ENCODE measurements at regions not wholly inside any gene's neighbourhood (a gene's known extent, or its start where the extent isn't known, plus 50 kb on each side); places are given as distances from the start of the nearest gene placed in this dataset.

DNA sequence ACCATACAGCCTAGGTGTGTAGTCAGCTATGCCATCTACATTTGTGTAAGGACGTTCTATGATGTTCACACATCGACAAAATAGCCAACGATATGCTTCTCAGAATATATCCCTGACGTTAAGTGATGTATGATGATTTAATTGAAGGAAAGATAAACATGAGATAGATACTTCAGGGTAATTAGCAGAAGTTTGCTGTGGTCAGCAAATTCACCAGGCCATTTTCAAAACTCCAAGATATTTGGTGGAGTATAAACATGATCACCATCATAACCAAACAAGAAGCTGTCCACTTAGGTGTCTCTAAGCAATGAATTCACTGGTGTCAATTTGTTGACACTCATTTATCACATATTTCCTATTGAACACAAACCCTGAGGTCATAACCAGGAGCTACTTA lies 885.6 kb upstream of the NR2F2 start:
- no peak for DNase-seq (ENCODE audit: low read depth)

DNA sequence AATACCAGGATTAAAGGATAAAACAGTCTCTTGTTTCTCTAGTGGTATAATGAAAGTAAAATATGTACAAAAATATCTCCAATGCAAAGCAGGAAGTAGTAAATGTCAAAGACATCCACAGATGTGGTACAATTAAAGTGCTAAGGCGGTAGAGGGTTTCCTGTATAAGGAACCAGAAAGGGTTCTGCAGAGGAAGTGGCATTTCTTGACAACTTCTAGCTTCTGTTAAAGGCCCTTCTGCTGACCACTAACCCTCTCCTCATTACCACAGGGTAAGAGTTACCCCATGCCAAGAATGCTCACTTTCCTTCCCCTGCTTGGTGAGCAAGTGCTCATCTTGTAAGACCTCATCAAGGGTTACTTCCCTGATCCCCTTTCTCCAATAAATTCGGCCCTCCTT lies 883.6 kb upstream of the NR2F2 start:
- DNase-seq (ENCODE audit: low read depth), result no peak

DNA sequence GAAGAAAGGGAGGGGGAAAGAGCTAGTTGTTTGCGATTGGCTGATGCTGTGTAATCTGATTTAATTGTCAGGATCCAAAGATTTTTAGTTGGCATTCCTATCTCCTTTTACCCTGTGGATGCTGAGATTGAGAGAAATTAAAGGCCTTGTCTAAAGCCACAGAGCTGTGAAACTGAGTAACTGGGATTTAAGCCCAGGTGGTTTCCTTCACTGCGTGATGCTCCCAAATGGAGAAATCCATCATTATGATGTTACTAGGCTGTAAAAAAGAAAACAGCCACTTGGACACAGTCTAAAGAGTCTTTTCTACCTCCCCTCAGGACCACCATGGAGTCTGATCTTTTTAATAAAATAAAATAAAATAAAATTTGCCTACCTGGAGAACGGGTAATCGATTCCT lies 883.0 kb upstream of the NR2F2 start:
- DNase-seq (ENCODE audit: low read depth), result no peak

DNA sequence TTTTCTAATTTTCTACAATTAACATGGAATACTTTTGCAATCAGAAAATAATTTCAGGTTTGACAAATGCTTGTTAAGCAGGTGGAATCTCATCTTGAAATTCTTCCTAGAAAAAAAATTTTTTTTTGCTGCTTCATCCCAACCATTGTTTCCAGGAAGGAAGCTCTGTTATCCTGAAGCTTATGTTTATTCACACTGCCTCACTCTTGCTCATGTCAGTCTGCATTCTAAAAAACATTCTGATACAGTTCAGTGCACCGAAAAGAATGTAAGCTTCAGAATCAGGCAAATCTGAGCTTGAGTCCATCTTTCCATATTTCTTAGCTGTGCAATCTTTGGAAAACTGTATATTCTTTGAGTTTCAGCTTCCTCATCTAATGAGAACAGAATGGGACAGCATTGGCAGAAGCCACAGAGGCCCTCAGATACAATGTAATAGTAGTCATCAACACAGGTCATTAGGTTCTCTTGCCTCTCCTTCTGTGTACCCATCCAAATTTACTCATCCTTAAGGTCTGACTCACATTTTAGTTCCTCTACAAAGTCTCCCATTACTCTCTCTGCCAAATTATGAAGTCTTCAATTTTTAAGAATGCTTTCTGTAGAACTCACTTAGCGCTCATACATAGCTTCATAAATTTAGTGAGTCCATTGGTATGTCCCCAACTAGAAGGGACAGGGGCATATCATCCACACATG lies 881.8 kb upstream of the NR2F2 start:
- DNase-seq (ENCODE audit: low read depth), result no peak

DNA sequence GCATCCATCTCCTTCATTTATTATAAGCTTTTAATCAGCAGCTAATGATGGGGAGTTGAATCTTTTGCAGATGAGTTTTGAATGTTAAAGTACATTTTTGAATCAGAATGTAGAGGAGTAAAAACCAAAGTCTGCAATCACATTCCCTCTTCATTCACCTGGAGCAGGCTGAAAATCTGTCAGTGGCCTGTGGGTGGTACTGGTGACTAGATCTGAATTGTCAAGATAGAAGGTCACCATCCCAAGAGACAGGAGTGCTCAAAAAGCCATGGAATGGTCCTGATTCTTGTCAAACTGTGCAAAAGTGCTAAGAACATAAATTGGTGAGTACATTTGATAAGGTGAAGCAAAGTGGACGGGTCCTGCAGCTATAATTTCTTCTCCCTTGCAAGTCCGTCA lies 881.3 kb upstream of the NR2F2 start:
- no peak for DNase-seq (ENCODE audit: low read depth)

DNA sequence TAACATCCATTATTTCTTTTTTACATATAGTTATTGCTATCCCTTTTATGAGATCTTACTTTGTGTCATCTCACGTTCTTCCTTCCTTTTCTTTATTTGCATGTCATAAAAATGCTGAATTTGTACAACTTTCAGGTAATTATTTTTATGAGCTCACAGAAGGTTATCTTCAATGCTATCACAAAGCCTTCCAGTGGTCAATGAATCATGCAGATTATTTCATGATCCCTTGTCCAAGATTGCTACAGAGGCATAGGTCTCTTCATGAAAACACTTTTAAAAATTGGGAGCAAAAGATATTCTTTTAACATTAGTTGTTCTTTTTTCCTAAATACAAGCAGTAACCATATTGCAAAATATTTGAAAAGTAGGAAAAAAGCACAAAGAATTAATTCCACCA lies 880.1 kb upstream of the NR2F2 start:
- DNase-seq (ENCODE audit: low read depth), result no peak

DNA sequence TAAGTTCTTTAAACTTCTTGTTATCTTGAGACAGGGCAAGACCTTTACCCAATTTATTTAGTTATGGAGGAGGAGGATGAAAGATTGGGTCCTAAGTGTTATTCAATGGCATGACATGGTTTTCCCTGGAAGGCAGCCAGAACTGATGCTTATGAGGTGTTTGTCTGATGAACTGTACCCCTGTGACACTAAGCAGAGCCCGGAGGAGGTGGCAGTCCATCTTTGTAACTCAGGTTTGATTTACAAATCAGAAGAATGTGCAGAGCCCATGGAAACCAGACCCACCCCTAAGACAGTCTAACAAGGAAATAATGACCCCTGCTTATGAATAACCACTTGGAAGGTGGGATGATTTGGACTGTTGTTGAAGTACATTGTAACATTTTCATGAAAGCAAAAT lies 878.6 kb upstream of the NR2F2 start:
- no peak for DNase-seq (ENCODE audit: low read depth)

DNA sequence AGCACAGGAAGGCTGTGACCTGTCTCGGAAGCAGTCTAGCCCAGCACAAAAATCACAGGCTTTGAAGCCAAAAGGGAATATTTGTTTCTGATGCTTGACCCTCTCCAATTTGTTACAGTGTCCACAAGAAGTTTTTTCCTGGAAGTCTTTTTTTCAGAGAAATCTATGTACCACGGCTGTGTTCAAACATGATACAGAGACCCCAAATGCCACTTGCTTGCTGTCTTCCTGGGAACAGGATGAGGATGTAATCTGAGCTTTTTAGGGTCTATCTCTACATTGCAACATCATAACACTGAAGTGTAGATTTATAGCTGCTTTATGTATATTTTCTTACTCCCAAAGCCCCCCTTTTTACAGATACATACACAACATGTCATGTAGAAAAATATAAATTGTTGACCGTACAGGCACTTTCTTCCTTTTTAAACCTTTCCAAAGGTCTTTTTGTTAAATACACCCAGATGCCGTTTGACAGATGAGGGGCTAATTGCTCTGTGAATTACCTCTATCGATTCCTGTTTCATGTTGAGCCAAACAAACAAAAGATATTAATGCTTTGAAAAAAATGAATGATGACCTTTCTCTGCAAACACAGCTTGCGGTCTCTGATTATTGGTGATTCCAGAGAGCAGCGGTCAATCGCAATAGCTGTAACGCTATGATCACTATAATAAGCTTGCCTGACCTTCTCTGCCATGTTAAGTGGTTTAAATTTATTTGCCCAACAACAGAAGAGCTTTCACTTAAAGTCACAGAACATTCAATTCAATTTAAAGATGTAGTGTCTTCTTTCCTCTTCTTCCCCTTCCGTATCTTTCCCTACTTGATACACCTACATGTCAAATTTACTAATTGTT lies 875.9 kb upstream of the NR2F2 start:
- no peak for DNase-seq (ENCODE audit: low read depth)

DNA sequence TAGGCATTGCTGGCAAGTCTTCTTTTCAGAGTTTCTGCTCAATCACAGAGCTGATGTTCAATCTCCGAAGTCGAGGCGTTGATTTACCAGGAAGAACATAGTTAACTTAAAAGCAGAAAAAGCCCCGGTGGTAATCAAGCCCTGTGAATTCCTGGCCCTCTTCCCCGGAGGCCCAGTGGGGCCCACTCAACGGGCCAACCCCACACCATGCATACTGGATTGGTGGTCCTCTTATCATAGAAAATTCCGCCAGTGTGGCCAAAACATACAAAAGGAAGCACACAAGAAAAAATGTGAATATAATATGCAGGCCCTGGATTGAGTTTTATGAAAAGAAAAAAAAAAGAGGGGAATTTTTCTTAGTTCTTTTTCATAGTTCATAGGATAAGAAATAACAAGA lies 873.0 kb upstream of the NR2F2 start:
- no peak for DNase-seq (ENCODE audit: low read depth)

DNA sequence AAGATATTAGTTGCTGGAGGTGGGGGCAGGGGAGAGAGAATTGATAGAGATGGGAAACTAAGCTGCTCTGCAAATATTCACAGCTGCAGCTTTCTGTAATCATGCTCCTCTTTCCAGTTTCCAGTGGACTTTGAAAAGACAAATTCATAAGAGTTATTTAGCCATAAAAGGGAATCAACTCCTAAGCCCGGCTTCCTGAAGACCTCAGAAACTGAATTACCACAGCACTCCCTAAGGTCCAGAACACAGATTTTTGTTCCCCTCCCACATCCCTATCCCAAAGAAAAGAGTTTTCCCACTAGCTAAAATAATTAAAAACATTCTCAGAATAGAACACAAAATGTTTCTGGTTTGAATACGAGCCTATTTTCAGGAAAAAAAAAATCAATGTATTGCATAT lies 871.8 kb upstream of the NR2F2 start:
- no peak for DNase-seq (ENCODE audit: low read depth)

DNA sequence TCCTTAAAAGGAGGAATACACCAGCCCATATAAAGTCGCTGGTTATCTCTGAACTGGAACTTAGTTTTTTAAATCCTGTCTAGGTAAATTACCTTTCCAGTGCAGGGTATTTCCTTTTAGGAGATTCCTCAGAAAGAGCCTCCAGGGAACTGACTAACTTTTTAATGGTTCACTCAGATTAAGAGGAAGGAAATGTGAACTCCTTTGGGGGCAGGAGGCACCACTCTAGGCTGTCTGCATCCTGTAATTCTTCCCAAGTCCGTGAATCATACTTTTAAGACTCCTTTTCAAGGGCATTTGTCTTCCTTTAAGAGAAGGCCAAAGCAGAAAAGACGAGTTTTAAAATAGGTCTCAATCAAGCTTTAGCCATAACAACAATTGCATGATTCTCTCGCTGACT lies 871.2 kb upstream of the NR2F2 start:
- DNase-seq (ENCODE audit: low read depth), result no peak

DNA sequence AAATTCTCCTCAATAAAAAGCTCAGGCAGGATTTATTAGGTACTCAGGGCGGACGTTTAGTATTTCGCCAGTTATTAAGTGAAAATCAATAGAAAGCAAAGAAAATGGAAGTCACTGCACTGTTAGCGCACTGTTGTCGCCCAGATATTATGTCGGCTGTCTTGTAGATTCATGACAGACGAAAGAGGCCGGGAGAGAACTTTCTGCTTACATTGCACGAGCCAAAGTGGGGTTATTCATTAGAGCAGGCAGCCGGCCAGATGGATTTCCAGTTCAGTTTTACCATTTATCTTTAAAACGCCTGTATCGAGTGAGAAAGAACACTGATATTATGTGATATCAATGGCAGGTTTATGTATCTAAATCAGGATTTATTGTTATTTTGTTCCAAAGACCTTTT lies 866.0 kb upstream of the NR2F2 start:
- no peak for DNase-seq (ENCODE audit: low read depth)

DNA sequence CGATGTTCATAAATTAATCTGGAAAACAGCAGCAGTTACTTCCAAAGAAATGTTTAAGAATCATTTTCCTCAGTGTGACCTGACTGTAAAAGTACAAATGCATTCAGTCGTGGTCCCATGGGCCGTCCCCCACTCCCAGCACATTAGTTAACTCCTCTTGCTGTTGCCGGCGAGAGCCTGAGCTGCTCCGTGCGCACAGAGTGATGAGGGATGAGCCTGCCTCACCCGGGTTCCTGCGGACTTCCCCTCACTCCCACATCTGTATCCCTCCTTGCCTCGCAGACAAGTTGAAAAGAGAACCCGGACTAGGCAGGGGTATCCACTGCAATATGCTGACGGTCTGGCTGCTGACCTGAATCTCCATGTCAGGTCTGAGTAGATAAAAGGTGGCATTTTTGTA lies 861.7 kb upstream of the NR2F2 start:
- no peak for DNase-seq (ENCODE audit: low read depth)

DNA sequence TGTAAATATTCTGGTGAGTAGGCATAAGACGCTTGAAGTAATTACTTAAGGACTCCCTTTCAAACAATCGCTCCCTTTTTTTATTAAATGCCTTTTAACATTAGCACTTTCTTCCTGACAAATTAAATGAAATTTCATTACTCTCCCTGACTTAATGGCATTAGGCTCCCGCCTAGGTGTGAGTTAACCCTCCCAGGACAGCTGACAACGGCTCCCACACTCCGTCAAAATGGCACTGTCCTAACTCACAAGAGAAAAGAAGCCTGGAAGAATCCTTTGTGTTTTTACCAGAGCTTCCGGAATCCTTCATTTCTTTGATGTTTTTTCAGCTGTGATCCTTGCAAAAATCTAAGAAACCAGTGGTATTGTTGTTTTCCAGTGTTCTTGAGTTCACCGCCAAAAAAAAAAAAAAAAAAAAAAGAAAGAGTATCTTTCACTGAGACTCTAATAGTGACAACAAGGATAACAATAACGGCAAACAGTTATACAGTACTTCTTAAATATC lies 861.0 kb upstream of the NR2F2 start:
- no peak for DNase-seq (ENCODE audit: low read depth)

DNA sequence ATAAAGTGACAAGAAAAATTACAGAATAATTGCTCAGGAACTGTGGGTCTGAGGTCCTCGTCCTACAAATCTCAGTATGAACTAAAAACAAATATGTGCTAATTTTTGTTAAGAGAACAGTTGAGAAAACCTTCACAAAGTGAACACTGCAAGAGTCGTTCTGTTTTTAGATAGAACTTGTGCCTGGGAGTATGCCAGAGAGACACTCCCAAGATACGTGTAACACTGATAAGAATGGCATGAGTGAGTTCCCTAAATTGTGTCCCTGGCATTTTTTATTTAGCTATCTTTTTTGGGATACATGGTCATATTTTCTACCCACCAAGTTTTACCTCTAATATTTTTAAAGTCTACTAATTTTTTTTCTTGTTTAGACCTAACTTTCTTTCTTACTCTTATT lies 860.0 kb upstream of the NR2F2 start:
- no peak for DNase-seq (ENCODE audit: low read depth)

DNA sequence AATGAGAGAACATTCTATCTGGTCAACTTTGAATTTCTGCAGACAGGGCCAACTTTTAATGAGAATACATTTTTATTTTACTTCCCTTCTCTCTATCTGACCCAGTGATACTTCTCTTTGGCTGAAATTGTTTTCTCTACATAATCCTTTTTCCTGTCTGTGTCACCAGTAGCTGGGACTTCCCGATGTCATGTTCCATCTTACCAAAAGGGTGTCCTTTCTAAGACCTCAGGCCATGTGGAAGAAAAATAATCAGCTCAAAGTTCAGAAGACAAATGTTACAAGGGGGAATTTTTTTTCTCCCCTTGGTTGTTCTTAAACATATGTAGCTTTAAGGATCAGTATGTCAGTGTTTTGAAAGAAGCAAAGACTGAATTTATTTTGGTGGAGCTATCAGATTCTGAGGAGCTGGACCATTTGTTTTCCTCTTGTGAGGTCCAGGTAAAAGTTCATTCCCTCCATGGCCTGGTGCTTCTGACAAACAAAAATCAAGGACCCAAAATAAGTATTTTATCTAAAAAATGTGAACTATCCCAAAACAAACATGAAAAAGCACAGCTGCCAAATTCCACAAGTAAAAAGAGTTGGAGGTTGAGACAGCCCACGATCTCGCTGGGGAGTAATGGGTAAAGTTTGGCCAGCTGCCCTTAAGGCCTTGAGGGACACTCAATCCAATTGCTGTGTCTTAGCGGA lies 859.4 kb upstream of the NR2F2 start:
- no peak for DNase-seq (ENCODE audit: low read depth)

DNA sequence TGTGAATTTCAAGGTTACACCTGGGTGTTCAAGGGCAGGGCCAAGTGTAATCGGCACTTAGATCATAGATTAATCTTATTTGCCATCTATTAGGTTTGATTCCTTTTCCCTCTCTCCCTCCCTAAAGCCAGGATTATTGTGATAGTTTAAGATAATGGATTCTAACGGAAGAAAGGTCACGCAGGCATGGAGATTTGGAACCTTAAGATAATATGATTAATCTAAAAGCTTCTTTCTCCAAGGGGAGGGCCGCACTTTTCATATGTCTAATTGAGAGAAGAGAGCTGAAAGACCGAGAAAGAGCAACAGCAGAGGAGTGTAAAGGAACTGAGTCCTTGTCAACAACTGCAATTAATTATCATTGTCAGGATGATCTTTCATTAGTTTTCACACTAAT lies 858.8 kb upstream of the NR2F2 start:
- no peak for DNase-seq (ENCODE audit: low read depth)

DNA sequence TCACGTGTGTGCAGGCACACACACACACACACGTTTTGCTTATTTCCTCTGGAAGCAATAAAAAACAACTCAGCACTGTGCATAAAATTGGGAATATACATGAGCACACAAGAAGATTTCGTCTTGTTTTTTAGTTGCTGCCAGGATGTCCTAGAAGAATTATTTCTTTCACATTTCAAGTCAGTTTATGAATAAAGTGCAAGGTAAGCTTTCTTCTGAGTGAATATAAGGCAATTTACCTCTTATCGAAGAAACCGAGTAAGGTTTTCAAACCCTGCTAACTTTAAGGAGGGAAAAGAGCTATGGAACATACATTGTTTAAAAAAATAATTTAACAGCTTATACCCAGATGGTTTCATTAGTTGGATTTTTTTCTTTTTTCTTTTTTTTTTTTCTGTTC lies 855.4 kb upstream of the NR2F2 start:
- DNase-seq (ENCODE audit: low read depth), result no peak

DNA sequence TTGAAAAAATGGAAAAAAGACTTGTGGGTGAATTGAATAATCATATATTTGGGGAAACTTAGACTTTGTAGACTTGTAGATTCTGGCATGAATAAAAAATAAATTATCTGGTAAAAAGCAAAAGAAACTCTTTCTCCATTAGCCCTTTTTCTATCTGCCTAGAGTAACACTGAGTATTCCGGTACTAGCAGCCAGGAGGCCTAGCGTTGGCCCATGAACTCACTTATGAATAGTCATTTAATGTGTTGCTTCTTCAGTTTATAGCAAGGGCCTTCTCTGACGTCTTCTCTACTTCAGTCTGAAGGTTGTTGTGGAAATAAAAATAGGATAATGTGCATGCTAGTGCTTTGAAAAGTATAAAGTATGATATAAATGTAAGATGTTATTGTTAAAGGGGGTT lies 851.2 kb upstream of the NR2F2 start:
- DNase-seq (ENCODE audit: low read depth), result no peak

DNA sequence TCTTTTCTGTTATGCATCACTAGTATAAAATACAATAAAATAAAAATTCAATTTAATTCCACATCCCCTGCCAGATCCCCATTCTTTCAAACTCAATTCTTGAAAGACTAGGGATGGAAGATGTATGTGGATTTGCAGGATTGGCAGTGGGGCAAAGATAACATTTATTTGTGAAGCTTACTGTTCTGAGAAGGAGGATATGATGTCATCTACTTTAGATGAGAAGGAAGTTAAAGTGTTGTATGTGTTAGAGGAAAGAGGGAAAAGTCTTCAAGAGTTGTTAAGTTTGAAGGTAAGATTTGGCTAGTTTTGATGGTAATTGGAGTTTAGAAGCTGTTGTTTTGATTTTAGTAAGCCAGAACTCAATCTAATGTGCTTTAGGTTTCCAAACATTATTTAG lies 845.1 kb upstream of the NR2F2 start:
- DNase-seq (ENCODE audit: low read depth), result no peak

DNA sequence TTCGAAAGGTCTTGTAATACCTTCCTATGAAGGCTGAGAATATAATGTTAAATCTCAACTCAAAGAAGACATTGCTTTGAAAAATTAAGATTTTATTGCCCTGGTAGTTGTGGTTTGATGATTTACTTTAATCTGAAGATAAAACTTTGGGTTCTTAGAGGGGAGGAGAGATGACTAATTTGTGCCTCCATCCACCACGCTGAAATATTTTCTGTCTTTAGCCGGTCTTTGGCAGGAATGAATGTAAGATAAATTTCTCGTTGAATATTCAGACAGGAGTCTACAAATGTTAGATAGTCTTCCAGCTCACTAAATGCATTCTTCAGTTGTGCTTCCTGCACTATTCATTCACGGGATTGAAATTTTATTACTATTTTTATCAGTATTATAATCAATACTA lies 844.3 kb upstream of the NR2F2 start:
- no peak for DNase-seq (ENCODE audit: low read depth)

DNA sequence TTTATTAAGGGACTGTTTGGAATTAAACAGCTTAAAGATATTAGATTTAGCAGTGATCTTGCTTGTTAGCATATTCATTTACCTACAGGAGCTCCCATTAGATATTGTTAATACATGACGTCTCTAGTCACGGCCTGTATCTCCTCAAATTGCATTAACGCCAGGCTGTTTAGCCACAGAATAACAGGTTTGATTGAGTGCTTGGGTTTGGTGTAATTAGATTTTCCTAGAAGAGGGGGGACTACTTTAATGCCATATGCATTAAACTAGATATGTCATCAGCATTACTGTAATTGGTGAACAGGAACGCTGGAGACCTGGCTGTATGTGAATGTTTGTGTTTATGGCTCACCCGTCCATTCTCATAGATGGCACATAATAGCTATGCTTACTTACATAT lies 841.4 kb upstream of the NR2F2 start:
- DNase-seq (ENCODE audit: low read depth), result no peak

Data from T follicular helper cell (primary cell).